H9 (cell line): ENCODE measurements at regions not wholly inside any gene's neighbourhood (a gene's known extent, or its start where the extent isn't known, plus 50 kb on each side); places are given as distances from the start of the nearest gene placed in this dataset.

Source experiments
- DNase-seq: peaks from one replicate; pipeline ENCODE4 v3.0.0-alpha.2; 2017
- H2AFZ ChIP-seq: one replicate; pipeline ENCODE4 v1.6.1; 2013; ENCODE audit warnings: mild to moderate bottlenecking, low read length, control low read depth, moderate library complexity
- H2AK5ac ChIP-seq: 2 replicates; pipeline ENCODE4 v1.6.1; 2013; ENCODE audit warnings: low read length, control low read depth, mixed read lengths; ENCODE audit not compliant: insufficient read length
- H2BK120ac ChIP-seq: one replicate; pipeline ENCODE4 v1.6.1; 2013; ENCODE audit warnings: low read depth, mild to moderate bottlenecking, low read length, control low read depth, inconsistent platforms; ENCODE audit not compliant: poor library complexity, severe bottlenecking
- H2BK12ac ChIP-seq: 2 replicates; pipeline ENCODE4 v1.6.1; 2013; ENCODE audit warnings: low read length, control low read depth, mixed read lengths, low read depth; ENCODE audit not compliant: insufficient read length
- H2BK15ac ChIP-seq: 2 replicates; pipeline ENCODE4 v1.6.1; 2013; ENCODE audit warnings: low read depth, low read length, control low read depth
- H2BK20ac ChIP-seq: one replicate; pipeline ENCODE4 v1.6.1; 2013; ENCODE audit warnings: low read depth, mild to moderate bottlenecking, low read length, control low read depth, inconsistent platforms; ENCODE audit not compliant: poor library complexity, severe bottlenecking
- H2BK5ac ChIP-seq: 2 replicates; pipeline ENCODE4 v1.6.1; 2013; ENCODE audit warnings: low read length, control low read depth, mixed read lengths; ENCODE audit not compliant: insufficient read length
- H3K14ac ChIP-seq: 2 replicates; pipeline ENCODE4 v1.6.1; 2013; ENCODE audit warnings: low read length, control low read depth; ENCODE audit not compliant: insufficient read depth
- H3K18ac ChIP-seq: 2 replicates; pipeline ENCODE4 v1.6.1; 2013; ENCODE audit warnings: low read depth, mild to moderate bottlenecking, mixed read lengths, low read length, control low read depth; ENCODE audit not compliant: insufficient read length
- H3K23ac ChIP-seq: 2 replicates; pipeline ENCODE4 v1.6.1; 2013; ENCODE audit warnings: low read length, control low read depth, mixed read lengths, low read depth; ENCODE audit not compliant: insufficient read length
- H3K23me2 ChIP-seq: 2 replicates; pipeline ENCODE4 v1.6.1; 2013; ENCODE audit warnings: low read depth, mild to moderate bottlenecking, mixed read lengths, low read length, control low read depth; ENCODE audit not compliant: insufficient read length, poor library complexity, severe bottlenecking
- H3K27ac ChIP-seq: 2 replicates; pipeline ENCODE4 v1.5.1; 2013; ENCODE audit warnings: low read length, control low read depth, mixed read lengths, low read depth; ENCODE audit not compliant: insufficient read length
- H3K27me3 ChIP-seq: 2 replicates; pipeline ENCODE4 v1.6.1; 2013; ENCODE audit warnings: low read length, control low read depth, inconsistent platforms; ENCODE audit not compliant: insufficient read depth
- H3K4ac ChIP-seq: 2 replicates; pipeline ENCODE4 v1.6.1; 2013; ENCODE audit warnings: low read depth, mild to moderate bottlenecking, control low read depth, inconsistent platforms, low read length, moderate library complexity
- H3K4me1 ChIP-seq: 2 replicates; pipeline ENCODE4 v1.6.1; 2013; ENCODE audit warnings: low read length, control low read depth, inconsistent platforms; ENCODE audit not compliant: insufficient read depth
- H3K4me2 ChIP-seq: 2 replicates; pipeline ENCODE4 v1.6.1; 2013; ENCODE audit warnings: low read length, control low read depth, mixed read lengths; ENCODE audit not compliant: insufficient read length, insufficient read depth
- H3K56ac ChIP-seq: 2 replicates; pipeline ENCODE4 v1.6.1; 2013; ENCODE audit warnings: low read depth, mild to moderate bottlenecking, mixed read lengths, low read length, control low read depth; ENCODE audit not compliant: insufficient read length
- H3K79me1 ChIP-seq: 2 replicates; pipeline ENCODE4 v1.6.1; 2013; ENCODE audit warnings: low read depth, mild to moderate bottlenecking, moderate library complexity, low read length, control low read depth, inconsistent platforms; ENCODE audit not compliant: insufficient read depth, poor library complexity, severe bottlenecking
- H3K79me2 ChIP-seq: 2 replicates; pipeline ENCODE4 v1.6.1; 2013; ENCODE audit warnings: low read length, control low read depth, inconsistent platforms; ENCODE audit not compliant: insufficient read depth
- H3K9ac ChIP-seq: 2 replicates; pipeline ENCODE4 v1.6.1; 2013; ENCODE audit warnings: low read length, control low read depth, mixed read lengths; ENCODE audit not compliant: insufficient read length; ENCODE audit errors: extremely low read depth
- H3K9me3 ChIP-seq: one replicate; pipeline ENCODE4 v1.6.1; 2013; ENCODE audit warnings: low read depth, low read length, inconsistent platforms; ENCODE audit not compliant: control insufficient read depth
- H3T11ph ChIP-seq: one replicate; pipeline ENCODE4 v1.6.1; 2013; ENCODE audit warnings: mild to moderate bottlenecking, low read length, control low read depth, inconsistent platforms
- H4K20me1 ChIP-seq: one replicate; pipeline ENCODE4 v1.6.1; 2013; ENCODE audit not compliant: control insufficient read depth, insufficient read length, insufficient read depth
- H4K5ac ChIP-seq: 2 replicates; pipeline ENCODE4 v1.6.1; 2013; ENCODE audit warnings: low read depth, mild to moderate bottlenecking, mixed read lengths, low read length, control low read depth; ENCODE audit not compliant: insufficient read length
- H4K8ac ChIP-seq: replicated peaks from 2 replicates; pipeline ENCODE4 v1.6.1; 2013; ENCODE audit warnings: low read length, control low read depth, mixed read lengths, low read depth; ENCODE audit not compliant: insufficient read length
- H4K91ac ChIP-seq: 2 replicates; pipeline ENCODE4 v1.6.1; 2013; ENCODE audit warnings: low read depth, mild to moderate bottlenecking, moderate library complexity, mixed read lengths, low read length, control low read depth; ENCODE audit not compliant: insufficient read length
- H3K27ac Mint-ChIP-seq, 3 experiments: 2 replicates in 2 of 3; 3 replicates in 1 of 3; pipeline ENCODE4 v1.8.0; 2020 to 2021; ENCODE audit warnings: mixed read lengths in 3 of 3, mild to moderate bottlenecking in 1 of 3, moderate library complexity in 1 of 3
- H3K27me3 Mint-ChIP-seq: 2 replicates; pipeline ENCODE4 v1.8.0; 2021; ENCODE audit warnings: low read depth, mild to moderate bottlenecking, moderate library complexity, mixed read lengths
- H3K36me3 Mint-ChIP-seq, 3 experiments: 2 replicates in 2 of 3; 3 replicates in 1 of 3; pipeline ENCODE4 v1.8.0; 2020 to 2021; ENCODE audit warnings: low read depth in 3 of 3, mixed read lengths in 3 of 3; ENCODE audit not compliant: insufficient read depth in 1 of 3
- H3K4me1 Mint-ChIP-seq, 2 experiments: 2 replicates each; pipeline ENCODE4 v1.8.0; 2020; ENCODE audit warnings: mixed read lengths in 2 of 2
- H3K4me3 Mint-ChIP-seq, 2 experiments: 2 replicates in 1 of 2; 3 replicates in 1 of 2; pipeline ENCODE4 v1.8.0; 2020 to 2021; ENCODE audit warnings: mild to moderate bottlenecking in 2 of 2, mixed read lengths in 2 of 2, moderate library complexity in 1 of 2
- H3K9me3 Mint-ChIP-seq, 2 experiments: 2 replicates in 1 of 2; 3 replicates in 1 of 2; pipeline ENCODE4 v1.8.0; 2020; ENCODE audit warnings: mild to moderate bottlenecking in 2 of 2, mixed read lengths in 2 of 2, moderate library complexity in 1 of 2
- WGBS: extraction: QIAGEN DNeasy Blood & Tissue Kit; methylation state at CpG from one replicate; pipeline ENCODE4 v1.1.7; 2013; ENCODE audit warnings: missing lambda C conversion rate, low lambda C conversion rate, mixed read lengths; ENCODE audit not compliant: insufficient read length; ENCODE audit errors: extremely low coverage; 5-methylcytosine and 5-hydroxymethylcytosine counted together
- TF ChIP-seq, protein P1 (sequence below): fragments of 200-600 bp; sonication (generic); conservative IDR thresholded peaks from 3 replicates; pipeline ENCODE4 v1.8.0; 2021; ENCODE audit warnings: antibody characterized with exemption, mild to moderate bottlenecking

DNA sequence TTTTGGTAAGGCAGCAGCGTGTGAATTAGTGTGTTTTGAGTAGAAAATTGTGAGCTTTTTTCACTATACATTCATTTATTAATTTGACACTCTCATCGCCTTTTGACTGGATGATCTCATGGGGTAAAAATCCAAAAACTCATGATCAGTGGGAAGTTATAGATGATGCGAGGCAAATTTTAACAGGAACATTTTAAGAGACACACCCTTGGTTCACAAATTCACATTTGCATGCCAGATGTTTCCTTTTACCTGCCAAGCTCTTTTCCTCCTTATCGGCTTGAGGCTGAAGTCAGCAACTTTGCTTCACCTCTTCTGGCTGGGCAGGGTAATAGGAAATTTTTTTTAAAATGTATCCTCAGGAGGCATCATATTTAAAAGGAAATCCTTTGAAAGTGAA, 318.0 kb upstream of the HS3ST1 start:
- Histone ChIP-seq H4K5ac (no peak overlapping the region), H3K27me3 (no peaks in the 10 kb centered on the region), H3K27ac (no peak overlapping the region), H3K79me2 (no peaks in the 10 kb centered on the region), H2BK12ac (no peak overlapping the region), H2BK120ac (no peak overlapping the region), H2BK15ac (no peak overlapping the region), H3K9ac (no peak overlapping the region), H3K18ac (no peak overlapping the region), H3T11ph (no peak overlapping the region), H2BK20ac (no peak overlapping the region), H3K4ac (no peak overlapping the region), H3K14ac (no peak overlapping the region), H3K4me2 (no peak overlapping the region), H2BK5ac (no peak overlapping the region), H3K4me1 (no peaks in the 10 kb centered on the region), H4K20me1 (no peaks in the 10 kb centered on the region), H3K9me3 (no peaks in the 10 kb centered on the region), H2AFZ (no peak overlapping the region), H3K56ac (no peak overlapping the region), H3K79me1 (no peaks in the 10 kb centered on the region), H4K8ac (no peak overlapping the region), H3K23me2 (no peaks in the 10 kb centered on the region), H4K91ac (no peak overlapping the region), H3K23ac (no peak overlapping the region), H2AK5ac (no peak overlapping the region)
- Mint-ChIP-seq H3K36me3 (peaks cover 0 to 5% (median 0%) of the 10 kb centered on the region in 3 experiments; a peak in 2 of 7 replicates), H3K9me3 (peaks cover under 1 to 1% of the 10 kb centered on the region in 2 experiments; a peak in 1 of 5 replicates), H3K27ac (no peak overlapping the region), H3K27me3 (no peaks in the 10 kb centered on the region), H3K4me1 (no peaks in the 10 kb centered on the region), H3K4me3 (no peak overlapping the region)
- DNase-seq = no peak
- TF ChIP-seq, protein P1, sequence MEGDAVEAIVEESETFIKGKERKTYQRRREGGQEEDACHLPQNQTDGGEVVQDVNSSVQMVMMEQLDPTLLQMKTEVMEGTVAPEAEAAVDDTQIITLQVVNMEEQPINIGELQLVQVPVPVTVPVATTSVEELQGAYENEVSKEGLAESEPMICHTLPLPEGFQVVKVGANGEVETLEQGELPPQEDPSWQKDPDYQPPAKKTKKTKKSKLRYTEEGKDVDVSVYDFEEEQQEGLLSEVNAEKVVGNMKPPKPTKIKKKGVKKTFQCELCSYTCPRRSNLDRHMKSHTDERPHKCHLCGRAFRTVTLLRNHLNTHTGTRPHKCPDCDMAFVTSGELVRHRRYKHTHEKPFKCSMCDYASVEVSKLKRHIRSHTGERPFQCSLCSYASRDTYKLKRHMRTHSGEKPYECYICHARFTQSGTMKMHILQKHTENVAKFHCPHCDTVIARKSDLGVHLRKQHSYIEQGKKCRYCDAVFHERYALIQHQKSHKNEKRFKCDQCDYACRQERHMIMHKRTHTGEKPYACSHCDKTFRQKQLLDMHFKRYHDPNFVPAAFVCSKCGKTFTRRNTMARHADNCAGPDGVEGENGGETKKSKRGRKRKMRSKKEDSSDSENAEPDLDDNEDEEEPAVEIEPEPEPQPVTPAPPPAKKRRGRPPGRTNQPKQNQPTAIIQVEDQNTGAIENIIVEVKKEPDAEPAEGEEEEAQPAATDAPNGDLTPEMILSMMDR = no peak
- WGBS = no CpG with 5 or more reads among the region's 4 CpGs
